GM23338 (cell line): ENCODE measurements at regions not wholly inside any gene's neighbourhood (a gene's known extent, or its start where the extent isn't known, plus 50 kb on each side); places are given as distances from the start of the nearest gene placed in this dataset.
"Not testable (repeated sequence)": the region's sequence is repeated elsewhere in the genome, so short reads cannot be mapped to it uniquely, and the experiment has no call there.

Experiments used
- ATAC-seq: fragments of 200-7000 bp; cut with Tn5 transposase; 3 replicates; pipeline ENCODE4 v1.9.1; 2020
- DNase-seq: peaks from one replicate; pipeline ENCODE4 v3.0.0-alpha.2; 2015; ENCODE audit warnings: low spot score
- H2AFZ ChIP-seq: fragments of 200-600 bp; sonication (generic); 2 replicates; pipeline ENCODE4 v1.8.0; 2016; ENCODE audit warnings: antibody characterized with exemption, mild to moderate bottlenecking, moderate library complexity
- H3F3A ChIP-seq: fragments of 200-600 bp; sonication (generic); replicated peaks from 2 replicates; pipeline ENCODE4 v1.8.0; 2017; ENCODE audit warnings: antibody characterized with exemption, mixed run types, low read depth
- H3K27ac ChIP-seq: fragments of 200-600 bp; sonication (generic); 2 replicates; pipeline ENCODE4 v1.6.1; 2016; ENCODE audit warnings: low read depth
- H3K27me3 ChIP-seq: fragments of 200-600 bp; sonication (generic); 2 replicates; pipeline ENCODE4 v1.8.0; 2016; ENCODE audit warnings: mild to moderate bottlenecking, mixed run types, moderate library complexity; ENCODE audit not compliant: insufficient read depth
- H3K36me3 ChIP-seq: fragments of 200-600 bp; sonication (generic); 2 replicates; pipeline ENCODE4 v1.8.0; 2016; ENCODE audit warnings: mild to moderate bottlenecking; ENCODE audit not compliant: insufficient read depth
- H3K4me1 ChIP-seq: fragments of 200-600 bp; sonication (generic); 2 replicates; pipeline ENCODE4 v1.8.0; 2016; ENCODE audit warnings: mild to moderate bottlenecking, moderate library complexity; ENCODE audit not compliant: insufficient read depth
- H3K4me2 ChIP-seq: fragments of 200-600 bp; sonication (generic); 2 replicates; pipeline ENCODE4 v1.7.1; 2017; ENCODE audit warnings: mixed run types
- H3K4me3 ChIP-seq: fragments of 200-600 bp; sonication (generic); 2 replicates; pipeline ENCODE4 v1.6.1; 2016; ENCODE audit warnings: mixed run types
- H3K79me2 ChIP-seq: fragments of 200-600 bp; sonication (generic); replicated peaks from 2 replicates; pipeline ENCODE4 v1.8.0; 2017; ENCODE audit warnings: mild to moderate bottlenecking; ENCODE audit not compliant: insufficient read depth
- H3K9me2 ChIP-seq: fragments of 200-600 bp; sonication (generic); 2 replicates; pipeline ENCODE4 v1.8.0; 2017; ENCODE audit not compliant: insufficient read depth
- H4K20me1 ChIP-seq: fragments of 200-600 bp; sonication (generic); replicated peaks from 2 replicates; pipeline ENCODE4 v1.8.0; 2017; ENCODE audit warnings: mild to moderate bottlenecking; ENCODE audit not compliant: insufficient read depth
- H3K27ac Mint-ChIP-seq: 2 replicates; pipeline ENCODE4 v1.8.0; 2020; ENCODE audit warnings: inconsistent platforms, mild to moderate bottlenecking, moderate library complexity, mixed read lengths
- H3K27me3 Mint-ChIP-seq: 3 replicates; pipeline ENCODE4 v1.8.0; 2022; ENCODE audit warnings: low read depth, mild to moderate bottlenecking, moderate library complexity, mixed read lengths, inconsistent platforms; ENCODE audit not compliant: insufficient read depth, poor library complexity
- H3K36me3 Mint-ChIP-seq: 3 replicates; pipeline ENCODE4 v1.8.0; 2021; ENCODE audit warnings: low read depth, mild to moderate bottlenecking, inconsistent platforms, moderate library complexity, mixed read lengths
- H3K4me1 Mint-ChIP-seq: 3 replicates; pipeline ENCODE4 v1.8.0; 2020; ENCODE audit warnings: mild to moderate bottlenecking, inconsistent platforms, mixed read lengths
- H3K4me3 Mint-ChIP-seq: 3 replicates; pipeline ENCODE4 v1.8.0; 2021; ENCODE audit warnings: moderate library complexity, mild to moderate bottlenecking, inconsistent platforms, mixed read lengths
- H3K9me3 Mint-ChIP-seq: 3 replicates; pipeline ENCODE4 v1.8.0; 2020; ENCODE audit warnings: moderate library complexity, mild to moderate bottlenecking, inconsistent platforms, mixed read lengths
- CTCF ChIP-seq, 2 experiments: fragments of 200-600 bp in 1 of 2; sonication (generic) in 1 of 2; conservative IDR thresholded peaks; 2 replicates each; pipeline versions ENCODE4 v1.5.1 to v1.6.1; 2016 to 2017; ENCODE audit warnings: antibody characterized with exemption in 2 of 2, low read depth in 2 of 2, mild to moderate bottlenecking in 2 of 2, moderate library complexity in 1 of 2
- ETS1 ChIP-seq: IDR thresholded peaks from 2 replicates; pipeline ENCODE4 v1.6.1; 2016; ENCODE audit warnings: antibody characterized with exemption
- EZH2 ChIP-seq: fragments of 200-600 bp; sonication (generic); IDR thresholded peaks from one replicate; pipeline ENCODE4 v1.8.0; 2017; ENCODE audit warnings: antibody characterized with exemption, mild to moderate bottlenecking, low read depth; ENCODE audit not compliant: unreplicated experiment
- EZH2phosphoT487 ChIP-seq: fragments of 200-600 bp; sonication (generic); IDR thresholded peaks from one replicate; pipeline ENCODE4 v1.8.1; 2018; ENCODE audit warnings: antibody characterized with exemption; ENCODE audit not compliant: unreplicated experiment
- JUNB ChIP-seq: IDR thresholded peaks from one replicate; pipeline ENCODE4 v1.6.1; 2016; ENCODE audit warnings: antibody characterized with exemption; ENCODE audit not compliant: unreplicated experiment
- POLR2AphosphoS5 ChIP-seq: IDR thresholded peaks from 2 replicates; pipeline ENCODE4 v1.6.1; 2016; ENCODE audit warnings: antibody characterized with exemption, low read depth
- STAT1 ChIP-seq: IDR thresholded peaks from one replicate; pipeline ENCODE4 v1.6.1; 2016; ENCODE audit warnings: antibody characterized with exemption; ENCODE audit not compliant: unreplicated experiment
- ZNF114 ChIP-seq: fragments of 250-450 bp; sonication (Bioruptor Pico); IDR thresholded peaks from 2 replicates; pipeline ENCODE4 v1.5.0; 2020; ENCODE audit warnings: mild to moderate bottlenecking, moderate library complexity
- ZNF331 ChIP-seq: fragments of 250-450 bp; sonication (Bioruptor Pico); IDR thresholded peaks from 2 replicates; pipeline ENCODE4 v1.5.0; 2020; ENCODE audit warnings: low read depth, mild to moderate bottlenecking, moderate library complexity
- ZNF462 ChIP-seq: fragments of 250-450 bp; sonication (Bioruptor Pico); IDR thresholded peaks from 2 replicates; pipeline ENCODE4 v1.5.0; 2020; ENCODE audit warnings: mild to moderate bottlenecking, moderate library complexity

GRCh38 chr2:21379140-21379539, 255.4 kb downstream of the TDRD15 start (continued):
- TF ChIP-seq CTCF (conservative IDR thresholded peaks at IDR 0.05; ENCODE audit: low read depth in 2 of 2) (no peak), ETS1 (no peak), POLR2AphosphoS5 (no peak), ZNF331 (CRISPR knock-in tag) (no peak)

- not testable (repeated sequence) for H3K4me3 Mint-ChIP-seq, H3K4me3 ChIP-seq, H3K27ac Mint-ChIP-seq, H3K4me1 ChIP-seq, H3K4me2 ChIP-seq, DNase-seq, H3K27me3 Mint-ChIP-seq, H3K27ac ChIP-seq, H2AFZ ChIP-seq, H4K20me1 ChIP-seq, H3K36me3 Mint-ChIP-seq, H3K9me3 Mint-ChIP-seq, H3K9me2 ChIP-seq, H3K4me1 Mint-ChIP-seq, H3K27me3 ChIP-seq, H3F3A ChIP-seq, H3K36me3 ChIP-seq, ATAC-seq, H3K79me2 ChIP-seq
Observed at GRCh38 chr2:21379668-21380067, 255.9 kb downstream of the TDRD15 start.

- Mint-ChIP-seq H3K4me1 (no peaks in the 10 kb centered on the region), H3K36me3 (no peaks in the 10 kb centered on the region), H3K4me3 (no peak overlapping the region), H3K27me3 (no peaks in the 10 kb centered on the region), H3K9me3 (no peaks in the 10 kb centered on the region), H3K27ac (no peak overlapping the region)
- no peak overlapping the region for H2AFZ ChIP-seq
- no peak overlapping the region for H3K4me3 ChIP-seq
- no peaks in the 10 kb centered on the region for H4K20me1 ChIP-seq
- H3K9me2 ChIP-seq: no peaks in the 10 kb centered on the region
- H3K79me2 ChIP-seq: no peaks in the 10 kb centered on the region
- no peaks in the 10 kb centered on the region for H3F3A ChIP-seq
- no peak for ATAC-seq
- no peak overlapping the region for H3K4me2 ChIP-seq
- no peaks in the 10 kb centered on the region for H3K27me3 ChIP-seq
- H3K27ac ChIP-seq: no peak overlapping the region
- H3K4me1 ChIP-seq: no peaks in the 10 kb centered on the region
- no peaks in the 10 kb centered on the region for H3K36me3 ChIP-seq
- no peak for DNase-seq
- TF ChIP-seq EZH2phosphoT487 (no peak), EZH2 (no peak), ETS1 (no peak), ZNF331 (CRISPR knock-in tag) (no peak), STAT1 (no peak), JUNB (no peak), ZNF462 (CRISPR knock-in tag) (no peak), ZNF114 (CRISPR knock-in tag) (no peak)
Observed at GRCh38 chr2:21381421-21381820, 257.7 kb downstream of the TDRD15 start.
